IPS DF 6.9 (cell line): ENCODE measurements at regions not wholly inside any gene's neighbourhood (a gene's known extent, or its start where the extent isn't known, plus 50 kb on each side); places are given as distances from the start of the nearest gene placed in this dataset.

Source experiments
- DNase-seq: peaks from one replicate; pipeline ENCODE4 v3.0.0-alpha.2; 2013; ENCODE audit warnings: low read depth, low spot score
- H3K27ac ChIP-seq: one replicate; pipeline ENCODE4 v1.5.1; 2013; ENCODE audit warnings: low read length, control low read depth
- H3K27me3 ChIP-seq: 2 replicates; pipeline ENCODE4 v1.6.1; 2013; ENCODE audit warnings: mild to moderate bottlenecking, low read length; ENCODE audit not compliant: control insufficient read depth, insufficient read depth
- H3K36me3 ChIP-seq: 2 replicates; pipeline ENCODE4 v1.6.1; 2013; ENCODE audit warnings: low read length; ENCODE audit not compliant: control insufficient read depth, insufficient read depth
- H3K4me1 ChIP-seq: 2 replicates; pipeline ENCODE4 v1.6.1; 2013; ENCODE audit warnings: low read length; ENCODE audit not compliant: control insufficient read depth, insufficient read depth
- H3K4me3 ChIP-seq: 2 replicates; pipeline ENCODE4 v1.5.1; 2013; ENCODE audit warnings: mild to moderate bottlenecking, low read length
- H3K9me3 ChIP-seq: 2 replicates; pipeline ENCODE4 v1.6.1; 2013; ENCODE audit warnings: low read length, inconsistent platforms; ENCODE audit not compliant: control insufficient read depth, insufficient read depth
- WGBS: extraction: QIAGEN DNeasy Blood & Tissue Kit; methylation state at CpG from one replicate; pipeline ENCODE4 v1.1.7; 2013; ENCODE audit warnings: mixed read lengths, missing lambda C conversion rate; ENCODE audit not compliant: insufficient read length, insufficient coverage; 5-methylcytosine and 5-hydroxymethylcytosine counted together

GRCh38 chr1:234661317-234661928 lies 51.4 kb upstream of the IRF2BP2 start:
- Histone ChIP-seq H3K4me3 (no peak overlapping the region), H3K36me3 (no peaks in the 10 kb centered on the region), H3K27ac (no peak overlapping the region), H3K27me3 (no peaks in the 10 kb centered on the region), H3K4me1 (no peaks in the 10 kb centered on the region; the same call in 1 of the 2 replicates), H3K9me3 (no peaks in the 10 kb centered on the region)
- WGBS, result no CpG with 5 or more reads among the region's 11 CpGs
- no peak for DNase-seq

GRCh38 chr1:234660536-234661316 lies 50.7 kb upstream of the IRF2BP2 start:
- no CpG with 5 or more reads among the region's 18 CpGs for WGBS
- no peak for DNase-seq
- no peak overlapping the region for H3K27ac ChIP-seq
- no peak overlapping the region for H3K4me3 ChIP-seq
- H3K4me1 ChIP-seq, result peaks cover 2% of the 10 kb centered on the region; the same call in 1 of the 2 replicates
- no peaks in the 10 kb centered on the region for H3K36me3 ChIP-seq
- H3K27me3 ChIP-seq, result no peaks in the 10 kb centered on the region
- no peaks in the 10 kb centered on the region for H3K9me3 ChIP-seq
